ENCODE measurements at regions not wholly inside any gene's neighbourhood (a gene's known extent, or its start where the extent isn't known, plus 50 kb on each side); places are given as distances from the start of the nearest gene placed in this dataset.

DNA sequence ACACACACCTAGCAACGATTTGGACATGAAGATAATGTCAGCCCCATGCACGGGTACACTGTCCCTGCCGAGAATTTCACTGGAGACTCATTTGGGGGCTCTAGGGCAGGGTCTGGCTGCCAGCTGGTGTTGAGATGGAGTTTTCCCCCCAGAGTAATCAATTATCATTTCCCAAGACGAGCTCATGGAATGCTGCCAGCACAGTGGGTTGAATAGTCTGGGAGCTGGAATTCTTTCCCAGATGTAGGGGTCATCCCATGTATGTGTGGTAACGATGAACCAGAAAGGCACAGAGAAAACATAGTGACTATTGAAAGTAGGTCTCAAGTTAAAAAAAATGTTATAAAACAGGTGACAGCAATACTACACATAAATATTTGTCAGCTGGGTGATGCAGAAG, 579.9 kb downstream of the MAFB start:
- DNase-seq (no peak), FAIRE-seq (no peak)
- Histone ChIP-seq H3K9me3 (ENCODE audit: control insufficient read depth in 2 of 3, insufficient read depth in 1 of 3, low read length in 3 of 3) (no peaks in the 10 kb centered on the region), H3K27me3 (ENCODE audit: control insufficient read depth, insufficient read depth, low read length) (no peaks in the 10 kb centered on the region), H3K27ac (ENCODE audit: low read depth in 2 of 2, low read length in 2 of 2) (no peak overlapping the region), H3K9ac (ENCODE audit: low read length in 3 of 3) (no peak overlapping the region), H3K4me3 (ENCODE audit: low read length in 3 of 3) (no peak overlapping the region), H3K36me3 (ENCODE audit: control insufficient read depth in 2 of 3, insufficient read depth in 3 of 3, low read length in 3 of 3) (no peaks in the 10 kb centered on the region), H3K4me1 (ENCODE audit: control insufficient read depth in 2 of 3, insufficient read depth in 2 of 3, low read depth in 1 of 3, low read length in 3 of 3) (no peaks in the 10 kb centered on the region)
- intact Hi-C loops (cut with DNase I) = no loop called here
- TF ChIP-seq, protein P1, sequence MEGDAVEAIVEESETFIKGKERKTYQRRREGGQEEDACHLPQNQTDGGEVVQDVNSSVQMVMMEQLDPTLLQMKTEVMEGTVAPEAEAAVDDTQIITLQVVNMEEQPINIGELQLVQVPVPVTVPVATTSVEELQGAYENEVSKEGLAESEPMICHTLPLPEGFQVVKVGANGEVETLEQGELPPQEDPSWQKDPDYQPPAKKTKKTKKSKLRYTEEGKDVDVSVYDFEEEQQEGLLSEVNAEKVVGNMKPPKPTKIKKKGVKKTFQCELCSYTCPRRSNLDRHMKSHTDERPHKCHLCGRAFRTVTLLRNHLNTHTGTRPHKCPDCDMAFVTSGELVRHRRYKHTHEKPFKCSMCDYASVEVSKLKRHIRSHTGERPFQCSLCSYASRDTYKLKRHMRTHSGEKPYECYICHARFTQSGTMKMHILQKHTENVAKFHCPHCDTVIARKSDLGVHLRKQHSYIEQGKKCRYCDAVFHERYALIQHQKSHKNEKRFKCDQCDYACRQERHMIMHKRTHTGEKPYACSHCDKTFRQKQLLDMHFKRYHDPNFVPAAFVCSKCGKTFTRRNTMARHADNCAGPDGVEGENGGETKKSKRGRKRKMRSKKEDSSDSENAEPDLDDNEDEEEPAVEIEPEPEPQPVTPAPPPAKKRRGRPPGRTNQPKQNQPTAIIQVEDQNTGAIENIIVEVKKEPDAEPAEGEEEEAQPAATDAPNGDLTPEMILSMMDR (IDR thresholded peaks at IDR 0.05; ENCODE audit: borderline replicate concordance, extremely low read depth, insufficient read depth) = no peak

DNA sequence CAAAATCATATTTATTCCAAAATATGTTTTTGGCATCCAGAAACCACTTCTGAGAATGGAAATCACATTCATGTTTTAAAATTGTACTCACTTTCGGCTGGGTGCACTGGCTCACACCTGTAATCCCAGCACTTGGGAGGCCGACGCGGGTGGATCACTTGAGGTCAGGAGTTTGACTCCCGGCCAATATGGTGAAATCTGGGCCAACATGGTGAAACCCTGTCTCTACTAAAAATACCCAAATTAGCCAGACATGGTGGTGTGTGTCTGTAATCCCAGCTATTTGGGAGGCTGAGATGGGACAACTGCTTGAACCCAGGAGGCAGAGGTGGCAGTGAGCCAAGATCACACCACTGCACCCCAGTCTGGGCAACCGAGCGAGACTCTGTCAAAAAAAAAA, 580.7 kb downstream of the MAFB start:
- FAIRE-seq (no peak), DNase-seq (no peak)
- Histone ChIP-seq H3K27me3 (ENCODE audit: control insufficient read depth, insufficient read depth, low read length) (no peaks in the 10 kb centered on the region), H3K4me3 (ENCODE audit: low read length in 3 of 3) (no peak overlapping the region), H3K27ac (ENCODE audit: low read depth in 2 of 2, low read length in 2 of 2) (no peak overlapping the region), H3K36me3 (ENCODE audit: control insufficient read depth in 2 of 3, insufficient read depth in 3 of 3, low read length in 3 of 3) (no peaks in the 10 kb centered on the region), H3K9me3 (ENCODE audit: control insufficient read depth in 2 of 3, insufficient read depth in 1 of 3, low read length in 3 of 3) (no peaks in the 10 kb centered on the region), H3K4me1 (ENCODE audit: control insufficient read depth in 2 of 3, insufficient read depth in 2 of 3, low read depth in 1 of 3, low read length in 3 of 3) (no peaks in the 10 kb centered on the region), H3K9ac (ENCODE audit: low read length in 3 of 3) (no peak overlapping the region)
- intact Hi-C loops (cut with DNase I) = no loop called here
- TF ChIP-seq, protein P1 (IDR thresholded peaks at IDR 0.05; ENCODE audit: borderline replicate concordance, extremely low read depth, insufficient read depth) = no peak

DNA sequence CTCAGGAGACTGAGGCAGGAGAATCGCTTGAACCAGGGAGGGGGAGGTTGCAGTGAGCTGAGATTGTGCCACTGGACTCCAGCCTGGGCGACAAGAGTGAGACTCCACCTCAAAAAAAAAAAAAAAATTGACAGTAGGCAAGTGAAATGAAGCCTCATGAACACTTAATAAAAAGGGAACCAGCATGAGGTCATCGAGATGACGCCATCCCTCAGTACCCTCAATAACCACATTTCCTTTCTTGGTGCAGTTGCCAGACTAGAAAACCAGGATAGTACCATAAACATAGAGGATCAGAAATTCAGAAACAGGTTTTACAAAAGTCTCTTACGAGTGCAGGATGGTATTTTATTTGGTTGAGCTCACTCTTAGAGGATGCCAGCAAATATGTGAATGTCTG, 584.1 kb downstream of the MAFB start:
- H3K4me1 ChIP-seq (ENCODE audit: control insufficient read depth in 2 of 3, insufficient read depth in 2 of 3, low read depth in 1 of 3, low read length in 3 of 3) = no peaks in the 10 kb centered on the region
- FAIRE-seq (no peak), DNase-seq (no peak)
- H3K27me3 ChIP-seq (ENCODE audit: control insufficient read depth, insufficient read depth, low read length) = no peaks in the 10 kb centered on the region
- no peaks in the 10 kb centered on the region for H3K9me3 ChIP-seq (ENCODE audit: control insufficient read depth in 2 of 3, insufficient read depth in 1 of 3, low read length in 3 of 3)
- no peaks in the 10 kb centered on the region for H3K36me3 ChIP-seq (ENCODE audit: control insufficient read depth in 2 of 3, insufficient read depth in 3 of 3, low read length in 3 of 3)
- TF ChIP-seq, protein P1 (IDR thresholded peaks at IDR 0.05; ENCODE audit: borderline replicate concordance, extremely low read depth, insufficient read depth) = no peak
- H3K9ac ChIP-seq (ENCODE audit: low read length in 3 of 3) = no peak overlapping the region
- H3K4me3 ChIP-seq (ENCODE audit: low read length in 3 of 3) = no peak overlapping the region
- H3K27ac ChIP-seq (ENCODE audit: low read depth in 2 of 2, low read length in 2 of 2) = no peak overlapping the region
- intact Hi-C loops (cut with DNase I) = no loop called here

GRCh38 chr20:40103420-40103819, 585.6 kb downstream of the MAFB start:
- intact Hi-C loops (cut with DNase I) = no loop called here
- Histone ChIP-seq H3K9ac (ENCODE audit: low read length in 3 of 3) (no peak overlapping the region), H3K27me3 (ENCODE audit: control insufficient read depth, insufficient read depth, low read length) (no peaks in the 10 kb centered on the region), H3K36me3 (ENCODE audit: control insufficient read depth in 2 of 3, insufficient read depth in 3 of 3, low read length in 3 of 3) (no peaks in the 10 kb centered on the region), H3K4me3 (ENCODE audit: low read length in 3 of 3) (no peak overlapping the region), H3K9me3 (ENCODE audit: control insufficient read depth in 2 of 3, insufficient read depth in 1 of 3, low read length in 3 of 3) (no peaks in the 10 kb centered on the region), H3K4me1 (ENCODE audit: control insufficient read depth in 2 of 3, insufficient read depth in 2 of 3, low read depth in 1 of 3, low read length in 3 of 3) (no peaks in the 10 kb centered on the region), H3K27ac (ENCODE audit: low read depth in 2 of 2, low read length in 2 of 2) (no peak overlapping the region)
- DNase-seq = no peak
- FAIRE-seq = no peak
- TF ChIP-seq, protein P1 (IDR thresholded peaks at IDR 0.05; ENCODE audit: borderline replicate concordance, extremely low read depth, insufficient read depth) = no peak

Measured in kidney (tissue), 13 donors.